HG03196 (cell line): ENCODE measurements at regions not wholly inside any gene's neighbourhood (a gene's known extent, or its start where the extent isn't known, plus 50 kb on each side); places are given as distances from the start of the nearest gene placed in this dataset.

Experiments
- ATAC-seq: cut with Tn5 transposase; IDR thresholded peaks from one replicate; pipeline ENCODE4 v1.9.1; 2021; ENCODE audit not compliant: unreplicated experiment

GRCh38 chr11:17157761-17158160, 50.0 kb downstream of the PIK3C2A start:
- ATAC-seq, result no peak

- no peak for ATAC-seq
Observed at GRCh38 chr11:17156283-17156682, 51.5 kb downstream of the PIK3C2A start.

GRCh38 chr11:17154409-17155159, 53.2 kb downstream of the PIK3C2A start:
- ATAC-seq, result peak; percentile 54

GRCh38 chr11:17153757-17154156, 54.0 kb downstream of the PIK3C2A start:
- ATAC-seq, result no peak

- no peak for ATAC-seq
Observed at GRCh38 chr11:17152306-17152705, 55.5 kb downstream of the PIK3C2A start.

GRCh38 chr11:17150521-17150920, 57.3 kb downstream of the PIK3C2A start:
- no peak for ATAC-seq

- no peak for ATAC-seq
Observed at GRCh38 chr11:17148536-17148935, 59.2 kb downstream of the PIK3C2A start.

- no peak for ATAC-seq
Observed at GRCh38 chr11:17145972-17146371, 61.8 kb downstream of the PIK3C2A start.

- no peak for ATAC-seq
Observed at GRCh38 chr11:17142450-17142849, 65.0 kb upstream of the RPS13 start.

- no peak for ATAC-seq
Observed at GRCh38 chr11:17141156-17141555, 63.7 kb upstream of the RPS13 start.

GRCh38 chr11:17138562-17138961, 61.1 kb upstream of the RPS13 start:
- ATAC-seq, result no peak

- ATAC-seq, result no peak
Observed at GRCh38 chr11:17135916-17136683, 58.6 kb upstream of the RPS13 start.

GRCh38 chr11:17132654-17133053, 55.2 kb upstream of the RPS13 start:
- ATAC-seq, result no peak

- no peak for ATAC-seq
Observed at GRCh38 chr11:17129003-17129402, 51.5 kb upstream of the RPS13 start.
